SK-N-SH (cell line): ENCODE measurements at regions not wholly inside any gene's neighbourhood (a gene's known extent, or its start where the extent isn't known, plus 50 kb on each side); places are given as distances from the start of the nearest gene placed in this dataset.
A peak's percentile ranks its signal among the peaks of the same experiment; 100 is the strongest.

Experiments used
- CTCF ChIA-PET: fragments of 300-600, 350-600 bp; formaldehyde crosslinking; extraction: SDS; loops from one replicate; lab custom pipeline; 2021; lab: Yijun Ruan, JAX
- POLR2A ChIA-PET: fragments of 350-600 bp; sonication (Branson Sonifier 250); formaldehyde crosslinking; extraction: SDS; loops from one replicate; lab custom pipeline; 2020; ENCODE audit warnings: antibody characterized with exemption, inconsistent platforms; lab: Yijun Ruan, JAX
- DNase-seq: peaks from one replicate; pipeline ENCODE4 v3.0.0; 2012
- H2AFZ ChIP-seq: fragments of 200-600 bp; sonication (generic); 2 replicates; pipeline ENCODE4 v1.8.1; 2016; ENCODE audit warnings: antibody characterized with exemption, mild to moderate bottlenecking, low read depth
- H3F3A ChIP-seq: fragments of 200-600 bp; sonication (generic); replicated peaks from 2 replicates; pipeline ENCODE3; 2016; ENCODE audit warnings: antibody characterized with exemption, mild to moderate bottlenecking; ENCODE audit not compliant: insufficient read depth
- H3K27ac ChIP-seq, 2 experiments: fragments of 200-500 bp in 1 of 2; fragments of 200-600 bp in 1 of 2; sonication (Bioruptor generic) in 1 of 2; sonication (generic), shearing (Covaris generic) in 1 of 2; 2 replicates each; pipeline versions ENCODE4 v1.5.1 to v1.6.1; 2014 to 2016; ENCODE audit warnings: low read depth in 2 of 2, inconsistent platforms in 1 of 2, low read length in 1 of 2, mild to moderate bottlenecking in 1 of 2, mixed read lengths in 1 of 2
- H3K27me3 ChIP-seq: fragments of 200-600 bp; sonication (generic), shearing (Covaris generic); 2 replicates; pipeline ENCODE4 v1.6.1; 2016; ENCODE audit warnings: mixed run types; ENCODE audit not compliant: insufficient read depth
- H3K36me3 ChIP-seq, 2 experiments: fragments of 200-500 bp in 1 of 2; fragments of 200-600 bp in 1 of 2; sonication (Bioruptor generic) in 1 of 2; sonication (generic) in 1 of 2; replicated peaks in 1 of 2; 2 replicates each; pipeline versions ENCODE3 to v1.5.1; 2014 to 2016; ENCODE audit warnings: low read length in 1 of 2, mild to moderate bottlenecking in 1 of 2; ENCODE audit not compliant: insufficient read depth in 2 of 2, control insufficient read depth in 1 of 2
- H3K4me1 ChIP-seq, 2 experiments: fragments of 200-500 bp in 1 of 2; fragments of 200-600 bp in 1 of 2; sonication (Bioruptor generic) in 1 of 2; sonication (generic), shearing (Covaris generic) in 1 of 2; 2 replicates each; pipeline versions ENCODE4 v1.5.1 to v1.6.1; 2014 to 2016; ENCODE audit warnings: low read depth in 1 of 2, low read length in 1 of 2, mixed run types in 1 of 2; ENCODE audit not compliant: insufficient read depth in 2 of 2, control insufficient read depth in 1 of 2
- H3K4me2 ChIP-seq: fragments of 200-600 bp; sonication (generic), shearing (Covaris generic); 2 replicates; pipeline ENCODE4 v1.6.1; 2017; ENCODE audit warnings: mixed run types
- H3K4me3 ChIP-seq, 2 experiments: fragments of 200-500 bp in 1 of 2; fragments of 200-600 bp in 1 of 2; sonication (Bioruptor generic) in 1 of 2; sonication (generic), shearing (Covaris generic) in 1 of 2; 2 replicates each; pipeline versions ENCODE4 v1.5.1 to v1.8.1; 2014 to 2016; ENCODE audit warnings: low read depth in 2 of 2, inconsistent platforms in 1 of 2, low read length in 1 of 2, mild to moderate bottlenecking in 1 of 2, mixed read lengths in 1 of 2, moderate library complexity in 1 of 2
- H3K79me2 ChIP-seq: fragments of 200-600 bp; sonication (generic); 2 replicates; pipeline ENCODE4 v1.8.1; 2017; ENCODE audit warnings: mild to moderate bottlenecking; ENCODE audit not compliant: insufficient read depth
- H3K9ac ChIP-seq: fragments of 200-600 bp; sonication (generic); 2 replicates; pipeline ENCODE4 v1.6.1; 2017; ENCODE audit warnings: mixed run types
- H3K9me2 ChIP-seq: fragments of 200-600 bp; sonication (generic); 2 replicates; pipeline ENCODE4 v1.6.1; 2017; ENCODE audit warnings: mixed run types
- H3K9me3 ChIP-seq: fragments of 200-600 bp; sonication (generic); 2 replicates; pipeline ENCODE4 v1.6.1; 2017; ENCODE audit warnings: mixed run types, mild to moderate bottlenecking, moderate library complexity
- H4K20me1 ChIP-seq: fragments of 200-600 bp; sonication (generic); 2 replicates; pipeline ENCODE4 v1.6.1; 2017; ENCODE audit warnings: mild to moderate bottlenecking, mixed run types; ENCODE audit not compliant: insufficient read depth
- CTCF ChIP-seq: fragments of 200-600 bp; sonication (generic); IDR thresholded peaks from 2 replicates; pipeline ENCODE4 v1.6.1; 2017; ENCODE audit warnings: antibody characterized with exemption, mild to moderate bottlenecking, moderate library complexity
- ELF1 ChIP-seq: IDR thresholded peaks from 2 replicates; pipeline ENCODE4 v1.4.0; 2012
- EP300 ChIP-seq, 2 experiments: IDR thresholded peaks; 2 replicates each; pipeline versions ENCODE4 v1.4.0 to v1.6.1; 2012; ENCODE audit warnings: borderline replicate concordance in 1 of 2, low read depth in 1 of 2, low read length in 1 of 2
- FOSL2 ChIP-seq: IDR thresholded peaks from 2 replicates; pipeline ENCODE4 v1.4.0; 2012; ENCODE audit warnings: low read depth, mild to moderate bottlenecking, moderate library complexity, borderline replicate concordance
- GABPA ChIP-seq: IDR thresholded peaks from 2 replicates; pipeline ENCODE4 v1.4.0; 2012; ENCODE audit warnings: low read depth, mild to moderate bottlenecking
- GATA2 ChIP-seq: sonication (generic); formaldehyde crosslinking; IDR thresholded peaks from 2 replicates; pipeline ENCODE4 v1.5.0; 2020; ENCODE audit warnings: mild to moderate bottlenecking, missing genetic modification reagents
- IRF3 ChIP-seq: fragments of 150-350 bp; IDR thresholded peaks from 2 replicates; pipeline ENCODE4 v1.6.1; 2016; ENCODE audit warnings: mild to moderate bottlenecking, low read depth, low read length
- JUND ChIP-seq: IDR thresholded peaks from 2 replicates; pipeline ENCODE4 v1.4.0; 2012
- MEF2A ChIP-seq: IDR thresholded peaks from 2 replicates; pipeline ENCODE4 v1.4.0; 2012; ENCODE audit warnings: low read depth, borderline replicate concordance
- POLR2AphosphoS5 ChIP-seq: IDR thresholded peaks from 2 replicates; pipeline ENCODE4 v1.6.1; 2012; ENCODE audit warnings: low read depth, low read length
- RAD21 ChIP-seq: IDR thresholded peaks from 2 replicates; pipeline ENCODE4 v1.6.1; 2012; ENCODE audit warnings: mild to moderate bottlenecking, low read length
- SMC3 ChIP-seq: IDR thresholded peaks from 2 replicates; pipeline ENCODE4 v1.6.1; 2012; ENCODE audit warnings: low read depth, low read length, improper control_type of control experiment
- TAF1 ChIP-seq: IDR thresholded peaks from 2 replicates; pipeline ENCODE4 v1.6.1; 2012; ENCODE audit warnings: low read depth, mild to moderate bottlenecking, low read length, moderate library complexity, borderline replicate concordance
- YY1 ChIP-seq: IDR thresholded peaks from 2 replicates; pipeline ENCODE4 v1.4.0; 2012; ENCODE audit warnings: low read depth, mild to moderate bottlenecking
- ZBTB33 ChIP-seq: IDR thresholded peaks from 2 replicates; pipeline ENCODE4 v1.4.0; 2012; ENCODE audit warnings: low read depth, borderline replicate concordance
- WGBS: methylation state at CpG from one replicate; pipeline ENCODE4 v1.1.6; 2017; ENCODE audit warnings: low lambda C conversion rate; 5-methylcytosine and 5-hydroxymethylcytosine counted together

- TF ChIP-seq FOSL2 (no peak), GATA2 (CRISPR knock-in tag) (no peak), GABPA (no peak), JUND (no peak), TAF1 (no peak)
Observed at GRCh38 chr7:68058014-68058413, 1061.4 kb downstream of the TYW1 start (continued).

GRCh38 chr7:68063171-68063570, 1066.5 kb downstream of the TYW1 start:
- 58% methylated on average over 6 of the region's 6 CpGs for WGBS

GRCh38 chr7:68065581-68065980, 1068.9 kb downstream of the TYW1 start:
- TF ChIP-seq ELF1 (no peak), ZBTB33 (no peak), EP300 (IDR thresholded peaks at IDR 0.05; ENCODE audit: borderline replicate concordance in 1 of 2, low read depth in 1 of 2, low read length in 1 of 2) (no peak), RAD21 (no peak), MEF2A (no peak), IRF3 (no peak), SMC3 (no peak), POLR2AphosphoS5 (no peak)
- Histone ChIP-seq H3K27ac (no peak overlapping the region), H3K9me3 (no peaks in the 10 kb centered on the region), H3K79me2 (no peaks in the 10 kb centered on the region), H3K4me1 (no peaks in the 10 kb centered on the region), H3K9ac (no peak overlapping the region), H3K4me3 (no peak overlapping the region), H3K4me2 (no peak overlapping the region), H3F3A (no peaks in the 10 kb centered on the region), H3K27me3 (no peaks in the 10 kb centered on the region), H3K36me3 (no peaks in the 10 kb centered on the region), H3K9me2 (no peaks in the 10 kb centered on the region), H4K20me1 (no peaks in the 10 kb centered on the region), H2AFZ (no peak overlapping the region)
- ChIA-PET CTCF (no interaction called here), POLR2A (no interaction called here)
- 61% methylated on average over 4 of the region's 4 CpGs for WGBS
- no peak for DNase-seq

More at GRCh38 chr7:68063171-68063570, 1066.5 kb downstream of the TYW1 start:
- Histone ChIP-seq H3F3A (no peaks in the 10 kb centered on the region), H3K27ac (no peak overlapping the region), H3K27me3 (no peaks in the 10 kb centered on the region), H3K9me3 (no peaks in the 10 kb centered on the region)
- POLR2A ChIA-PET = no interaction called here
- TF ChIP-seq SMC3 = peak; percentile 33; the same call in 1 of the 2 replicates
- TF ChIP-seq RAD21 = peak; percentile 66
- peak; percentile 45 for TF ChIP-seq CTCF
- TF ChIP-seq YY1 = no peak
- TF ChIP-seq, all 33 proteins: peak for 3
- H3K4me1 ChIP-seq = no peaks in the 10 kb centered on the region
- no peak overlapping the region for H3K9ac ChIP-seq
- peak; percentile 52 for DNase-seq
- no peak overlapping the region for H3K4me3 ChIP-seq
- no peak overlapping the region for H3K4me2 ChIP-seq
- H2AFZ ChIP-seq = no peak overlapping the region
- no peaks in the 10 kb centered on the region for H3K9me2 ChIP-seq
- CTCF ChIA-PET = interaction anchor here (0.9 to 3.1 kb wide), 16 partner anchors 8 to 1869 kb away, joined by 3 to 11 read pairs (median 4); no protein-coding TSS in a partner anchor
- H4K20me1 ChIP-seq = no peaks in the 10 kb centered on the region
- no peaks in the 10 kb centered on the region for H3K79me2 ChIP-seq
- H3K36me3 ChIP-seq = no peaks in the 10 kb centered on the region
